ENCODE measurements at regions not wholly inside any gene's neighbourhood (a gene's known extent, or its start where the extent isn't known, plus 50 kb on each side); places are given as distances from the start of the nearest gene placed in this dataset.
A peak's percentile ranks its signal among the peaks of the same experiment; 100 is the strongest.

GRCh38 chr2:206387808-206388207, 55.5 kb upstream of the ADAM23 start:
- Histone ChIP-seq H3K27ac (ENCODE audit: low read length) (no peak overlapping the region), H3K36me3 (ENCODE audit: insufficient read depth, low read length) (no peaks in the 10 kb centered on the region), H4K20me1 (ENCODE audit: insufficient read depth, low read depth, low read length) (no peaks in the 10 kb centered on the region), H3K4me1 (ENCODE audit: low read length) (no peaks in the 10 kb centered on the region), H3K9me2 (replicated peaks; ENCODE audit: insufficient read depth, low read length) (no peaks in the 10 kb centered on the region), H3K9ac (ENCODE audit: low read length) (no peak overlapping the region), H3K4me3 (ENCODE audit: low read length) (no peak overlapping the region), H2AFZ (ENCODE audit: low read length) (no peak overlapping the region), H3K79me2 (ENCODE audit: low read length) (no peaks in the 10 kb centered on the region), H3K4me2 (ENCODE audit: low read depth, low read length, poor library complexity, severe bottlenecking) (no peak overlapping the region), H3K9me3 (ENCODE audit: low read length) (no peaks in the 10 kb centered on the region), H3K27me3 (ENCODE audit: low read length) (no peaks in the 10 kb centered on the region)
- no peak for DNase-seq

GRCh38 chr2:206388698-206389097, 54.6 kb upstream of the ADAM23 start:
- Histone ChIP-seq H3K4me3 (ENCODE audit: low read length) (no peak overlapping the region), H3K9me2 (replicated peaks; ENCODE audit: insufficient read depth, low read length) (no peaks in the 10 kb centered on the region), H3K27ac (ENCODE audit: low read length) (no peak overlapping the region), H3K36me3 (ENCODE audit: insufficient read depth, low read length) (no peaks in the 10 kb centered on the region), H3K4me2 (ENCODE audit: low read depth, low read length, poor library complexity, severe bottlenecking) (no peak overlapping the region), H2AFZ (ENCODE audit: low read length) (no peak overlapping the region), H4K20me1 (ENCODE audit: insufficient read depth, low read depth, low read length) (no peaks in the 10 kb centered on the region), H3K27me3 (ENCODE audit: low read length) (no peaks in the 10 kb centered on the region), H3K9ac (ENCODE audit: low read length) (no peak overlapping the region), H3K9me3 (ENCODE audit: low read length) (no peaks in the 10 kb centered on the region), H3K79me2 (ENCODE audit: low read length) (no peaks in the 10 kb centered on the region), H3K4me1 (ENCODE audit: low read length) (no peaks in the 10 kb centered on the region)
- no peak for DNase-seq

- no peaks in the 10 kb centered on the region for H3K9me2 ChIP-seq (replicated peaks; ENCODE audit: insufficient read depth, low read length)
- no peaks in the 10 kb centered on the region for H4K20me1 ChIP-seq (ENCODE audit: insufficient read depth, low read depth, low read length)
- no peaks in the 10 kb centered on the region for H3K9me3 ChIP-seq (ENCODE audit: low read length)
- no peak overlapping the region for H2AFZ ChIP-seq (ENCODE audit: low read length)
- H3K4me1 ChIP-seq (ENCODE audit: low read length): no peaks in the 10 kb centered on the region
- H3K27me3 ChIP-seq (ENCODE audit: low read length): no peaks in the 10 kb centered on the region
- no peak overlapping the region for H3K4me3 ChIP-seq (ENCODE audit: low read length)
- H3K27ac ChIP-seq (ENCODE audit: low read length): no peak overlapping the region
- no peak overlapping the region for H3K9ac ChIP-seq (ENCODE audit: low read length)
- no peaks in the 10 kb centered on the region for H3K36me3 ChIP-seq (ENCODE audit: insufficient read depth, low read length)
- H3K79me2 ChIP-seq (ENCODE audit: low read length): no peaks in the 10 kb centered on the region
- no peak for DNase-seq
- no peak overlapping the region for H3K4me2 ChIP-seq (ENCODE audit: low read depth, low read length, poor library complexity, severe bottlenecking)
Observed at GRCh38 chr2:206389164-206389563, 54.2 kb upstream of the ADAM23 start.

GRCh38 chr2:206390181-206390580, 53.2 kb upstream of the ADAM23 start:
- Histone ChIP-seq H3K9me2 (replicated peaks; ENCODE audit: insufficient read depth, low read length) (no peaks in the 10 kb centered on the region), H2AFZ (ENCODE audit: low read length) (no peak overlapping the region), H3K4me1 (ENCODE audit: low read length) (no peaks in the 10 kb centered on the region), H3K27me3 (ENCODE audit: low read length) (no peaks in the 10 kb centered on the region), H3K9me3 (ENCODE audit: low read length) (no peaks in the 10 kb centered on the region), H3K9ac (ENCODE audit: low read length) (no peak overlapping the region), H3K36me3 (ENCODE audit: insufficient read depth, low read length) (no peaks in the 10 kb centered on the region), H3K4me3 (ENCODE audit: low read length) (no peak overlapping the region), H4K20me1 (ENCODE audit: insufficient read depth, low read depth, low read length) (no peaks in the 10 kb centered on the region), H3K4me2 (ENCODE audit: low read depth, low read length, poor library complexity, severe bottlenecking) (no peak overlapping the region), H3K79me2 (ENCODE audit: low read length) (no peaks in the 10 kb centered on the region), H3K27ac (ENCODE audit: low read length) (no peak overlapping the region)
- DNase-seq: no peak

GRCh38 chr2:206392118-206392517, 51.2 kb upstream of the ADAM23 start:
- Histone ChIP-seq H3K27ac (ENCODE audit: low read length) (no peak overlapping the region), H3K4me1 (ENCODE audit: low read length) (no peaks in the 10 kb centered on the region), H3K4me3 (ENCODE audit: low read length) (no peak overlapping the region), H3K9me3 (ENCODE audit: low read length) (no peaks in the 10 kb centered on the region), H3K27me3 (ENCODE audit: low read length) (no peaks in the 10 kb centered on the region), H3K79me2 (ENCODE audit: low read length) (no peaks in the 10 kb centered on the region), H2AFZ (ENCODE audit: low read length) (no peak overlapping the region), H3K36me3 (ENCODE audit: insufficient read depth, low read length) (no peaks in the 10 kb centered on the region), H4K20me1 (ENCODE audit: insufficient read depth, low read depth, low read length) (no peaks in the 10 kb centered on the region), H3K9ac (ENCODE audit: low read length) (no peak overlapping the region), H3K9me2 (replicated peaks; ENCODE audit: insufficient read depth, low read length) (no peaks in the 10 kb centered on the region), H3K4me2 (ENCODE audit: low read depth, low read length, poor library complexity, severe bottlenecking) (no peak overlapping the region)
- DNase-seq: peak; percentile 82

Measured in Karpas-422 (cell line).